HT1080 (cell line): ENCODE measurements at regions not wholly inside any gene's neighbourhood (a gene's known extent, or its start where the extent isn't known, plus 50 kb on each side); places are given as distances from the start of the nearest gene placed in this dataset.

ENCODE experiments used
- DNase-seq: peaks from one replicate; pipeline ENCODE4 v3.0.0-alpha.2; 2015; ENCODE audit warnings: low read depth

DNA sequence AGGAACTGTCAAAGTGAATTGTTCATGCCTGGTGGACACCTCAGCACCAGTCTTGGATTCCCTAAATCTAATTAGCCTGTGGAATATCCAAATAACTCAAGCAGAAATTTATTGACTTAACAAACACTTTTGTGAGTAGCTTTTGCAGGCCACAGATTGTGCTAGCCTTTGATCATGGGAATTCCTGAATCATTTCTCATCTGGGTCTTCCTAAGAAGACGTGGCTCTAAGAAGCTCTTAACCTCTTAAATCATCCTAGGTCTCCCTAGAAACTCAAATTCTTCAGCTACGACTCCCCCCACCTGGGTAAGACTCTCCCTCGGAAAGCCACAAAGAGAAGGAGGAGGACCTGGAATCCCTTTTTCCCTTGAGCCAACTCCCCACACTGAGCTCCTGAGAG, 53.8 kb upstream of the PSEN2 start:
- peak; percentile 87 for DNase-seq

DNA sequence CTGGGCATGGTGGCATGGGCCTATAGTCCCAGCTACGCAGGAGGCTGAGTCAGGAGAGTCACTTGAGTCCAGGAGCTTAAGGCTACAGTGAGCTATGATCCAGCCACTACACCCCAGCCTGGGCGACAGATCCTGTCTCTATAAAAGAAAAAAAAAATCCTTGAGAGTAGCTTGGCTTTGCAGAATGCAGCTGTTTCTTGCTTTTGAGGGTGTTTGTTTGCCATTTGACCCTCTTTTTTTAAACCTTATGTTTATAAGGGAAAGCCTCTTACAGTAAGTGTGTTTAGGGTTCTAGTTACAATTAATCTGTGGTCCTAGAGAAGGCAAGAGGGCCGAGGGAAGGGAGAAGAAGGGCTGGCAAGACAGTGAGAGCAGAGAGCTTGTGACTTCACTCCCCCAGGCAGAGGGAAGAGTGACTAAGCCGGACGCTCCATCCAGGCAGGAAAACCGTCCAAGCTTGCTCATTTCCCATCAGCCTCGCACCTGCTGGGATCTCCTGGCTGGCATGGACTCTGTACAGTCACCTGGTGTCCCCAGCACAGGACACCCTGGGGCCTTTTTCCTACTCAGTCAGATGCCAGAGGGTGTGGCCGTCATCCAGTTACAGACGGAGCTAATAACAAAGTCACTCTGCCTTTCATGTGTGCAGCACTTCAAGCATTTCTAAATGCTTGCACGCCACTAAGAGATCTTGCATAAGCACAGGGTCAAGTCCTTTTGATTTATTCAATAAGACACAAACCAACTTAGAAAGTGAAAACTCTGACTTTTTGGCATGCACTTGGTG, 55.5 kb upstream of the PSEN2 start:
- peak; percentile 98 for DNase-seq

- DNase-seq: no peak
Observed at GRCh38 chr1:226813671-226814591, 56.5 kb upstream of the PSEN2 start.

- DNase-seq: no peak
Observed at GRCh38 chr1:226810681-226811080, 59.7 kb upstream of the PSEN2 start.

DNA sequence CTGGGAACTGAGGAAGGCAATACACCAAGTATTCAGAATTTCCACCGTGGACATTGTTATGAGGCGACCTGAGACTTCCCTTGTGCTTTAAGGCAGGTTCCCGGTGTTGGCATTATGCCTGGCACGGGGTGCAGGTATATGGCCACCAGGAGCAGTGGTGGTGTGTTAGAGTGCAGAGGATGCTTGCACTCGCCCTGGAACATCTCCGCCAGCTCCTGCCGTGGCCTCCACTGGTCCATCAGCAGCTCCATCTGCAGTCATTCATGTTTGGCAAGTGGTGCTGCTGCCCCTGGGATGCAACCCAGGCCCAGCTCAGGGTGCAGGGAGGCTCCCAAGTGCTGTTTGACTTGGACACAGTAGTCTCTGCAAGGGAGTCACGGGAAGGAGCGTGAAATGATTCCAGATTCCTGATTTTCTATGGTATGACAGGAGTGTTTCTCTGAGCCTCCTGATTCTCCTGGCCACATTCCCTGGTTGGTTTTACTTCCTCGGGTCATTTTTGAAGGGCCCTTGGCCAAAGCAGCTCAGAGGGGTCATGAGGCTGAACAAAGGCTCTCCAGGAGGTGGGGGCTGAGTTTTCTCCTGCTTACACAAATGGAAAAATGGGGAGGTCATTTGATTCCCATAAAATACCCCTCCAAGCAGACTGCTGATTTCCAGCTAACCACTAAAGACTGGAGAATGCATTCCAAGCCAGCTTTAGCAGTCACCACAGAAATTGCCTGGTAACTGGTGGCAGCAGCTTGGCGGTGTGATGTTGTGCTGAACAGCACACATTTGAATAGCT, 60.4 kb upstream of the PSEN2 start:
- DNase-seq: no peak

GRCh38 chr1:226808501-226808900, 61.9 kb upstream of the PSEN2 start:
- DNase-seq: no peak

GRCh38 chr1:226806988-226807387, 63.4 kb upstream of the PSEN2 start:
- no peak for DNase-seq

DNA sequence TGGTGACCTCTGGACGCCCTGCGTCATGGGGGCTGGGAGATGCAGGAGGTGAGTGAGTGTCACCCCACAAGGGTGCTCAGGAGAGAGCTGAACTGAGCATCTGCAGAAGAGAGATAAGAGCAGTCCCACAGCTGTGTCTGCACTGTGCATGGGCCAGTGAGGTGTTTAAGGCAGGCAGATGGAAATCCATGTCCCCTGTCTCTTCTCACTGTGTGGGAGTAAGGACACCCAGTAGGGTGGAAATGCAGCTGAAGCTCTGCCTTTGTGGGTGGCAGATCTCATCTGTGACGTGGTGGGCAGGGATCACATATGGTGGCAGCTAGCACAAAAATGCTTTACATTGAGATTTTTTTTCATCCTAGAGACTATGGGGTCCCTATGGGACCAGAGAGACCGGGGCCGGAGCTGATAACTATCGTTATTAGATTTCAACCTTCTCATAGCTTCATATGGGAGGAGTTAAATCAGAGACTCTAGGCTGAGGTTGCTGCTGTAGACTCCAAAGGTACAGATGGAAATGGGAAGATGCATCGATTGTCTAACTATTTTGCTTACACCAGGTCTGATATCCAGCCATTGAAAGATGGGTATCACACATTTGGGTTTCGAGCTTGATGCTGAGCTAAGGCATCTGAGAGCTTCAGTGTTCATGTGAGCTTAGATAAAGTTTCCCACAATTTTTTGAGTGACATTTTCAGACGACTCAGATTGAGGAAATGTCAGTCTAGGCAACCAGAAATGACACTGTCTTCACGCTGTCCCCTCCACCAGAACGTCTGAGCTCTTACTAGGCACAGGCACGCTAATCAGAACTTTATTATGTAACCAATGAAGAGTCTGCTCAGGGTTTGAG, 65.3 kb upstream of the PSEN2 start:
- no peak for DNase-seq

GRCh38 chr1:226800763-226801380, 61.8 kb upstream of the ITPKB start:
- no peak for DNase-seq

DNA sequence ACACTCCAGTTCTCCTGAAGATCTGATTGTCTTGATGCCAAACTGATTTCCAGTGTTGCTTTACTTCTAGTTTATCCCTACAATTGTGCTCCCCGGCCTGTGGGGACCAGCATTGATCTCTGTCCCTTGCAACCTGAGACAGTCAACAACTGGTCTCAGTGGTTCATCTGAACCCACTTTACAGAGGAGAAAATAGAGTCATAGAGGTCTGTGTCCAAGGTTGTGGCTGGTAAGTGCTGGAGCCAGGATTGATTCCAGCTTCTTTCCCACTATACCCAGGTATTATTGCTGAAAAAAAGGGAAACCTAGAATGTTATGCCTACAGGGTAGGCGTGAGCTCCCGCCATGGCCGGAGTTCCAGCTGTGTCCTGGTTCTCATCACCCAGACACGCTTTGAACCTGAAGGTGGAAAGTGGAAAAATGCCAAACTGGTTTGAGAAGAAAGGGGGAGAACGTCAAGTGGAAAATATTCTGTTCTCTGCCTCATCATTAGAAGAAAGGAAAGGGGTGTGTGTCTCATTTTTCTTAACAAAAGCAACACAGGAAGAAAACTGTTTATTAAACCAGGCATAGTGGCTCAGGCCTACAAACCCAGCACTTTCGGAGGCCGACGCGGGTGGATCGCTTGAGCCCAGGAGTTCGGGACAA, 60.7 kb upstream of the ITPKB start:
- DNase-seq: no peak

GRCh38 chr1:226798427-226799411, 59.6 kb upstream of the ITPKB start:
- no peak for DNase-seq

DNA sequence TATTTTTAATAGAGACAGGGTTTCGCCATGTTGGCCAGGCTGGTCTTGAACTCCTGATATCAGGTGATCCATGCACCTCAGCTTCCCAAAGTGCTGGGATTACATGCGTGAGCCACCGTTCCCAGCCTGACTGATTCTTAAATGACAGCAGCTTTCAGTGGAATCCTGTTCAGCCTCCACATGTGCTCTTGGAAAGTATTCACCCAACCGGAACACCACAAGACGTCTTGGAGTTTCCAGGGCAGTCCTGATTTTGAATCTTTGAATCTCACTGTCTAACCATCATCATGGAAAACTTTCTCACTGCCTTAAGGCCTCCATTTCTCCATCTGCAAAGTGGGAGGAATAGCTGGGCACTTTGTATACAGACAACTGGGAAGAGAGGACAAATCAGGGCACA, 58.1 kb upstream of the ITPKB start:
- no peak for DNase-seq

DNA sequence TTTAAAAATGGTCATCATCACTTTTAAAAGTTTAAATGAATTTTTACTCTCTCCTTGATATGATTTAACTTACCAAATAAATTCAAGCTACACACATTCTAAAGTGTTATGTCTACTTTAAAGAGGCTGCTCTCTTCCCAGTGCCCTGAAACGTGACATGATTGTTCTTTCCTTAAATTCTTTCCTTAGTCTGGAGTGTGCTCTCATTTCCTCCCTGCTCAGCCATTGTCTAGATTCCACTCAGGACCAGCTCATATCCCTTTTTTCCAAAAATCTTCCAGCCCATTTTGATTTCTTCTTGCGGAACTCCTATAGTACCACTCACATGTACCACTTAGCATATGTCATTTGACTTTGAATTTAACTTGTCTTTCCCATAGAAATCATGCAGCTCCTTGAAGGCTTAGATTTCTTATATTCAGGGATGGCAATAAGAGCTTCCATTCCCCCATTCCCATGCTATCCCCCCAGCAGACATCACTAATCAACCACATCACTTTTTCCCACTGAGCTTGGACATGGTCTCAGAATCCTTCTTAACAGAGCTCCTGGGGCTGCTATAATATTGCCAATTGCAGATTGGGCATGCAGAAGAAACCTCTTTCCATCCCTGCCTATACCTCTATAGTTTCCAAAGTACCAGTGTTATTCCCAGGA, 54.7 kb upstream of the ITPKB start:
- no peak for DNase-seq

DNA sequence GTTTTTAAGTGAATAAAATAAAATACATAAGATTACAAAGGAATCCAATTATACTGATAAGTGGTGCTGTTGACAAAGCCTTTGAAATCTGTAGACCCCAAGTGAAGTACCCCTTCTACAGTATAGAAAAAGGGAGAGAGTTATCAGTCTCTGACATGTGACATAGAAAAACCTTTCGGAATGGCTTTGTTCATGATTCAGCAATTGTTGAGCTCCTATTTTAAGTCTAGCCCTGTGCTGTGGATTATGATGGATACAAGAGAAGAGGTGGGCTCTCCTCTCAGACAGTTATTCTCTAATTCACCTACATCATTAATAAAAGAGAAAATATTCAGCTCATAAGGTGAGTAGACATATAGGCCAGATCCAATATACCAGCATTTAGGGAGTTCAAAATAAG, 53.3 kb upstream of the ITPKB start:
- DNase-seq: no peak

GRCh38 chr1:226790545-226791181, 51.6 kb upstream of the ITPKB start:
- DNase-seq: no peak

DNA sequence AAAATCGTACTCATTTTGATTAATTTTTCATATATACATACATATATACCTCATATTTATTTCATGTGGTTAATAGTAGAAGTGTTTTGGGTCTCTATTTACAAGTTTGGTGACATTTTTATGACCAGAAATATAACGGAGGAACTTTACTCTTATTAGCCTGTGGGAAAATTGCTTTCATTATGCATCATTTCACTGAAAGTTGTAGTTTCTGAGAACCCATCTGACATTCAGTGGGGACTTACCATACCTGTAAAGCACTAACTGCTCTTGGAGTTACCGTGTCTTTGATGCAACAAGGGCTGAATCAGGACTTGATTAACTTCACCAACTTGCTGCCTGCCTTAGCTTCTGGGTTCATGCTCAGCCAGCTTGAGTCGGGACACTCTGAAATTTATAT, 49.9 kb upstream of the ITPKB start:
- no peak for DNase-seq
